A673 (cell line): ENCODE measurements at regions not wholly inside any gene's neighbourhood (a gene's known extent, or its start where the extent isn't known, plus 50 kb on each side); places are given as distances from the start of the nearest gene placed in this dataset.

Source experiments
- CTCF ChIP-seq: fragments of 300-800, 200-600 bp; sonication (generic); conservative IDR thresholded peaks from 2 replicates; pipeline ENCODE4 v1.5.1; 2017; ENCODE audit warnings: low read depth, mild to moderate bottlenecking, antibody characterized with exemption, low read length, moderate library complexity, mixed read lengths
- EZH2 ChIP-seq: fragments of 200-600 bp; sonication (generic); IDR thresholded peaks from 2 replicates; pipeline ENCODE4 v1.6.1; 2017; ENCODE audit warnings: borderline replicate concordance, low read depth, mild to moderate bottlenecking, mixed read lengths, antibody characterized with exemption, low read length; ENCODE audit not compliant: poor library complexity, severe bottlenecking

DNA sequence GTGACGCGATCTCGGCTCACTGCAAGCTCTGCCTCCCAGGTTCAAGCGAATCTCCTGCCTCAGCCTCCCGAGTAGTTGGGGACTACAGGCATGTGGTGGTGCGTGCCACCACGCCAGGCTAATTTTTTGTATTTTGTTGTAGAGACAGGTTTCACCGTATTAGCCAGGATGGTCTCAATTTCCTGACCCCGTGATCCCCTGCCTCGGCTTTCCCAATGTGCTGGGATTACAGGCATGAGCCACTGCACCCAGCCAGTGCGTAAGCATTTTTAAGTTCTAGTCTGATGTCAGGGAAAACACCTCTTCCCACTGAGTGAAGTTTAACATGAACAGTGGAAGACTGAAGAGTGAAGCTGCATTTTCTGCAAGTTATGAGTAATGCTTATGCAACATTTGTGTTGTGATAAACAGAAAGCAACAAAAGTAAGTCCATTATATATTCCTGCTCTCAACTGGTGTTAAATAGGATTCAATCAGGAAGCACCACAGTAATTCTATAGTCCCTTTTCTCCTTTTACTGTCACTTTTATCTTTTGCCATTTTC, 1219.8 kb upstream of the RAG2 start:
- no peak for TF ChIP-seq CTCF
- no peak for TF ChIP-seq EZH2
